K562 (cell line): ENCODE measurements at regions not wholly inside any gene's neighbourhood (a gene's known extent, or its start where the extent isn't known, plus 50 kb on each side); places are given as distances from the start of the nearest gene placed in this dataset.

ENCODE experiments used
- ATAC-seq: fragments of 200-7000 bp; cut with Tn5 transposase; 3 replicates; pipeline ENCODE4 v1.9.1; 2020; ENCODE audit warnings: moderate library complexity
- BruUV-seq: library from RNA; stranded (reverse); fragments of 400-500 nt; replicated peaks from 2 replicates; lab custom pipeline; 2021; lab: Mats Ljungman, UMichigan
- CTCF ChIA-PET: fragments of 300-600 bp; formaldehyde crosslinking; extraction: SDS; loops from one replicate; lab custom pipeline; 2021; ENCODE audit warnings: low intra/inter-chr PET ratio; lab: Yijun Ruan, JAX
- POLR2A ChIA-PET: fragments of 300-600, 350-650 bp; sonication (Branson Sonifier 250); formaldehyde crosslinking; extraction: SDS; loops from one replicate; lab custom pipeline; 2021; ENCODE audit warnings: antibody characterized with exemption, inconsistent platforms; lab: Yijun Ruan, JAX
- DNase-seq, 4 experiments: peaks; one replicate each; pipeline versions ENCODE4 v3.0.0 to v3.0.0-alpha.2; 2011 to 2018; ENCODE audit warnings: low spot score in 3 of 4, mixed read lengths in 3 of 4; ENCODE audit errors: extremely low read depth in 1 of 4
- FAIRE-seq: peaks from 2 replicates; lab custom pipeline; 2011; peaks lifted over from hg19 to GRCh38; lab: Jason Lieb, UNC
- H2AFZ ChIP-seq: 2 replicates; pipeline ENCODE4 v1.6.0; 2011; ENCODE audit warnings: low read depth, low read length, control low read depth, inconsistent platforms
- H3K27ac ChIP-seq: fragments of 200-600 bp; 3 replicates; pipeline ENCODE4 v1.8.0; 2011; ENCODE audit warnings: low read depth, mild to moderate bottlenecking, control low read depth, inconsistent platforms, low read length, moderate library complexity, mixed read lengths; ENCODE audit errors: extremely low read depth
- H3K27me3 ChIP-seq, 2 experiments: fragments of 300-600 bp in 1 of 2; 2 replicates in 1 of 2; 3 replicates in 1 of 2; pipeline versions ENCODE4 v1.6.0 to v1.8.0; 2011; ENCODE audit warnings: inconsistent platforms in 2 of 2, low read length in 2 of 2, mild to moderate bottlenecking in 1 of 2, mixed read lengths in 1 of 2, moderate library complexity in 1 of 2; ENCODE audit not compliant: control insufficient read depth in 2 of 2, insufficient read depth in 2 of 2
- H3K36me3 ChIP-seq: fragments of 300-600 bp; 3 replicates; pipeline ENCODE4 v1.8.0; 2011; ENCODE audit warnings: mild to moderate bottlenecking, low read length, inconsistent platforms; ENCODE audit not compliant: control insufficient read depth, insufficient read depth
- H3K4me1 ChIP-seq, 2 experiments: fragments of 200-600 bp in 1 of 2; replicated peaks in 1 of 2; 2 replicates in 1 of 2; 3 replicates in 1 of 2; pipeline versions ENCODE4 v1.5.1 to v1.8.0; 2011; ENCODE audit warnings: inconsistent platforms in 2 of 2, low read length in 2 of 2, mild to moderate bottlenecking in 1 of 2, mixed read lengths in 1 of 2, moderate library complexity in 1 of 2; ENCODE audit not compliant: control insufficient read depth in 2 of 2, insufficient read depth in 2 of 2
- H3K4me2 ChIP-seq: 2 replicates; pipeline ENCODE4 v1.6.1; 2011; ENCODE audit warnings: low read length, control low read depth, inconsistent platforms, mixed read lengths; ENCODE audit not compliant: insufficient read depth
- H3K4me3 ChIP-seq: fragments of 200-600 bp; sonication (generic), shearing (Covaris generic); 2 replicates; pipeline ENCODE4 v1.5.1; 2016; ENCODE audit warnings: control low read depth, inconsistent platforms
- H3K79me2 ChIP-seq: fragments of 200-600 bp; 3 replicates; pipeline ENCODE4 v1.8.0; 2011; ENCODE audit warnings: low read length, inconsistent platforms; ENCODE audit not compliant: control insufficient read depth, insufficient read depth
- H3K9ac ChIP-seq, 2 experiments: 2 replicates each; pipeline versions ENCODE4 v1.6.0 to v1.6.1; 2011; ENCODE audit warnings: low read depth in 2 of 2, low read length in 2 of 2, control low read depth in 1 of 2, inconsistent platforms in 1 of 2, mild to moderate bottlenecking in 1 of 2, mixed read lengths in 1 of 2; ENCODE audit not compliant: insufficient read depth in 1 of 2
- H3K9me1 ChIP-seq: one replicate; pipeline ENCODE4 v1.6.0; 2011; ENCODE audit warnings: inconsistent platforms, mild to moderate bottlenecking, low read length, moderate library complexity; ENCODE audit not compliant: control insufficient read depth, insufficient read depth
- H3K9me3 ChIP-seq: replicated peaks from 2 replicates; pipeline ENCODE4 v1.5.1; 2011; ENCODE audit warnings: low read depth, low read length, inconsistent platforms; ENCODE audit not compliant: control insufficient read depth, insufficient read depth
- H4K20me1 ChIP-seq: replicated peaks from 2 replicates; pipeline ENCODE4 v1.6.1; 2011; ENCODE audit warnings: low read length, inconsistent platforms, mixed read lengths; ENCODE audit not compliant: control insufficient read depth, insufficient read depth
- FOXA3 ChIP-seq, 2 experiments: fragments of 450-650 bp in 1 of 2; sonication (generic) in 1 of 2; formaldehyde crosslinking; IDR thresholded peaks in 1 of 2; conservative IDR thresholded peaks in 1 of 2; 2 replicates each; pipeline versions ENCODE4 v1.4.0 to v1.8.0; 2020 to 2022; ENCODE audit warnings: mild to moderate bottlenecking in 2 of 2, missing genetic modification reagents in 1 of 2
- FOXO4 ChIP-seq: fragments of 450-650 bp; formaldehyde crosslinking; IDR thresholded peaks from 2 replicates; pipeline ENCODE4 v1.4.0; 2020; ENCODE audit warnings: mild to moderate bottlenecking, moderate library complexity
- IRF2 ChIP-seq: sonication (generic); formaldehyde crosslinking; IDR thresholded peaks from 2 replicates; pipeline ENCODE4 v1.8.1; 2022; ENCODE audit warnings: mild to moderate bottlenecking, missing genetic modification reagents
- KLF6 ChIP-seq: fragments of 250-450 bp; sonication (Bioruptor Pico); IDR thresholded peaks from 2 replicates; pipeline ENCODE4 v1.4.0; 2020; ENCODE audit warnings: mild to moderate bottlenecking, moderate library complexity, borderline replicate concordance
- MAFF ChIP-seq: IDR thresholded peaks from 2 replicates; pipeline ENCODE4 v1.6.1; 2012; ENCODE audit warnings: low read length, improper control_type of control experiment
- RB1 ChIP-seq: fragments of 450-650 bp; IDR thresholded peaks from 2 replicates; pipeline ENCODE4 v1.6.1; 2017; ENCODE audit warnings: low read depth, mild to moderate bottlenecking
- WGBS: fragments of 100-300 bp; shearing (Covaris generic); methylation state at CpG from one replicate; pipeline ENCODE4 v1.1.6; 2016; ENCODE audit warnings: low coverage, mixed read lengths; ENCODE audit not compliant: insufficient coverage; ENCODE audit errors: missing lambda C conversion rate; 5-methylcytosine and 5-hydroxymethylcytosine counted together
- in situ Hi-C: fragments of 300-500 bp; cut with MboI; formaldehyde crosslinking; loops from 4 replicates; pipeline ENCODE4 v1.15.0; 2018; ENCODE audit warnings: inconsistent platforms, mixed read lengths
- intact Hi-C: fragments of 100-400 bp; cut with micrococcal nuclease; formaldehyde crosslinking; loops from 2 replicates; pipeline ENCODE4 v1.14.2; 2022

GRCh38 chr21:35468991-35469390, 419.9 kb upstream of the RUNX1 start:
- no peaks in the 10 kb centered on the region for H3K36me3 ChIP-seq
- ChIA-PET POLR2A (interaction anchor here (1.0 kb wide), 1 partner anchor 35 kb away, joined by 3 read pairs; no protein-coding TSS in a partner anchor), CTCF (no interaction called here)
- no peaks in the 10 kb centered on the region for H3K79me2 ChIP-seq
- no peak overlapping the region for H3K27ac ChIP-seq
- H2AFZ ChIP-seq: no peak overlapping the region
- no peaks in the 10 kb centered on the region for H4K20me1 ChIP-seq
- intact Hi-C loops (no loop called here), in situ Hi-C loops (no loop called here)
- BruUV-seq: no TSS peak
- FAIRE-seq: no peak
- no peak overlapping the region for H3K4me3 ChIP-seq
- no peaks in the 10 kb centered on the region for H3K27me3 ChIP-seq
- H3K4me2 ChIP-seq: no peak overlapping the region
- no peak for TF ChIP-seq FOXO4 (CRISPR knock-in tag)
- TF ChIP-seq MAFF: no peak
- TF ChIP-seq FOXA3 (CRISPR knock-in tag; conservative IDR thresholded peaks at IDR 0.05 in 1 of 2, IDR thresholded peaks at IDR 0.05 in 1 of 2): no peak
- no peak for TF ChIP-seq KLF6 (CRISPR knock-in tag)
- TF ChIP-seq RB1: no peak
- TF ChIP-seq IRF2: no peak
- no peak for DNase-seq
- 55% methylated on average over 5 of the region's 5 CpGs for WGBS
- H3K4me1 ChIP-seq: peaks cover 3 to 23% of the 10 kb centered on the region in 2 experiments; a peak in 4 of 5 replicates
- no peaks in the 10 kb centered on the region for H3K9me1 ChIP-seq
- 0 out of 2 replicates have a peak, but pooled peaks cover 3% of the 10 kb centered on the region for H3K9me3 ChIP-seq
- ATAC-seq: no peak
- H3K9ac ChIP-seq: no peak overlapping the region
